ENCODE measurements at regions not wholly inside any gene's neighbourhood (a gene's known extent, or its start where the extent isn't known, plus 50 kb on each side); places are given as distances from the start of the nearest gene placed in this dataset.

- TF ChIP-seq, protein P1, sequence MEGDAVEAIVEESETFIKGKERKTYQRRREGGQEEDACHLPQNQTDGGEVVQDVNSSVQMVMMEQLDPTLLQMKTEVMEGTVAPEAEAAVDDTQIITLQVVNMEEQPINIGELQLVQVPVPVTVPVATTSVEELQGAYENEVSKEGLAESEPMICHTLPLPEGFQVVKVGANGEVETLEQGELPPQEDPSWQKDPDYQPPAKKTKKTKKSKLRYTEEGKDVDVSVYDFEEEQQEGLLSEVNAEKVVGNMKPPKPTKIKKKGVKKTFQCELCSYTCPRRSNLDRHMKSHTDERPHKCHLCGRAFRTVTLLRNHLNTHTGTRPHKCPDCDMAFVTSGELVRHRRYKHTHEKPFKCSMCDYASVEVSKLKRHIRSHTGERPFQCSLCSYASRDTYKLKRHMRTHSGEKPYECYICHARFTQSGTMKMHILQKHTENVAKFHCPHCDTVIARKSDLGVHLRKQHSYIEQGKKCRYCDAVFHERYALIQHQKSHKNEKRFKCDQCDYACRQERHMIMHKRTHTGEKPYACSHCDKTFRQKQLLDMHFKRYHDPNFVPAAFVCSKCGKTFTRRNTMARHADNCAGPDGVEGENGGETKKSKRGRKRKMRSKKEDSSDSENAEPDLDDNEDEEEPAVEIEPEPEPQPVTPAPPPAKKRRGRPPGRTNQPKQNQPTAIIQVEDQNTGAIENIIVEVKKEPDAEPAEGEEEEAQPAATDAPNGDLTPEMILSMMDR (IDR thresholded peaks at IDR 0.05), result no peak
- no peak for TF ChIP-seq POLR2A (IDR thresholded peaks at IDR 0.05)
- DNase-seq, result no peak
- intact Hi-C loops (cut with DNase I), result no loop called here
Measured at GRCh38 chr15:77732514-77733335, 100.0 kb upstream of the LINGO1 start.

DNA sequence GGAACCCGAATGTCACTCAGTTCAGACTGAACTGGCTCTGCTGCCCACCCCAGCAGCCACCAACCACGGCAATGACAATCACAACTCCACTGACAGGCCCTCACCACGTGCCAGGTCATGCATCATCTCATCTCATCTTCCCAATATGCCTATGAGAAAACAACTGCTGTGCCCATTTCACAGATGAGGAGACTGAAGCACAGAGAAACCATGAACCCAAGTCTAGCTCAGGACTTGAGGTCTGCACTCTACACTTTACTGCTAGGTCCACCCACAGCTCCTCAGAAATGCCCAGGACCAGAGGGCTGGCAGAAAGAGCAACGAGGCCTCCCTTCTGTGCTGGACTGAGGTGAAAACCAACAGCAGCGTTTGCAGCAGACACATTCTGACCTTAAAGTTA is 99.2 kb upstream of the LINGO1 start:
- no peaks in the 10 kb centered on the region for H3K4me1 ChIP-seq
- no peak overlapping the region for H3K4me3 ChIP-seq
- no peak for TF ChIP-seq POLR2A (IDR thresholded peaks at IDR 0.05)
- TF ChIP-seq, protein P1 (IDR thresholded peaks at IDR 0.05), result no peak
- peaks cover 0 to 64% (median 0%) of the 10 kb centered on the region in 4 donors for H3K27me3 ChIP-seq
- 49 to 56% methylated on average over 3 to 4 of the region's 5 CpGs for WGBS, 2 donors
- H3K27ac ChIP-seq, result no peak overlapping the region
- no peaks in the 10 kb centered on the region for H3K9me3 ChIP-seq
- no peaks in the 10 kb centered on the region for H3K36me3 ChIP-seq
- intact Hi-C loops (cut with DNase I), result no loop called here
- DNase-seq, result no peak

More at GRCh38 chr15:77732514-77733335, 100.0 kb upstream of the LINGO1 start:
- WGBS, 2 donors, result 51 to 67% methylated on average over 7 to 8 of the region's 22 CpGs
- H3K27me3 ChIP-seq, result peaks cover 0 to 70% (median 0%) of the 10 kb centered on the region in 4 donors
- no peak overlapping the region for H3K4me3 ChIP-seq
- no peaks in the 10 kb centered on the region for H3K36me3 ChIP-seq
- no peaks in the 10 kb centered on the region for H3K9me3 ChIP-seq
- H3K4me1 ChIP-seq, result no peaks in the 10 kb centered on the region
- no peak overlapping the region for H3K27ac ChIP-seq

DNA sequence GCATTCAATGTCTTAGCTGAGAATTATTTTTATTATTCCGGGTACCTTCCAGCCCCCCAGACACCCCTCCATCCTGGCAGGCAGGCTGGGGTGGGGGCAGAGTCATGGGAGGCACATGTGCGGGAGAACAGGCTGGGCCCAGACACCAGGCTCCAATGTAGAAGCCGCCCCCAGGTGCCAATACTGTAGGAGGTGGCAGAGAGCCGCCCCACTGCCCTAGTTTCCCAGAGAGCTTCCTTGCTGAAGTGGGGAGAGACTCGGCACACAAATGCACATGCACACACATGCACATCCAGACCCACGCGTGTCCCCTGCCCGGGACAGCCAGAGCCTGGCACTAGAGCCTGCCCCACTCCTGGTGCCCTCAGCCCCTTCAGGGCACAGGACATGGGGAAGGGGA is 98.4 kb upstream of the LINGO1 start:
- TF ChIP-seq, protein P1 (IDR thresholded peaks at IDR 0.05), result no peak
- TF ChIP-seq POLR2A (IDR thresholded peaks at IDR 0.05), result no peak
- no peak for DNase-seq
- intact Hi-C loops (cut with DNase I), result no loop called here
- Histone ChIP-seq H3K36me3 (no peaks in the 10 kb centered on the region), H3K27ac (no peak overlapping the region), H3K4me3 (no peak overlapping the region), H3K4me1 (no peaks in the 10 kb centered on the region), H3K27me3 (peaks cover 0 to 57% (median 0%) of the 10 kb centered on the region in 4 donors), H3K9me3 (no peaks in the 10 kb centered on the region)
- 85% methylated on average over 4 of the region's 8 CpGs; no CpG with 5 or more reads in 1 of the 2 donors for WGBS, 2 donors

- H3K27ac ChIP-seq, result no peak overlapping the region
- H3K36me3 ChIP-seq, result no peaks in the 10 kb centered on the region
- intact Hi-C loops (cut with DNase I), result no loop called here
- H3K9me3 ChIP-seq, result no peaks in the 10 kb centered on the region
- WGBS, 2 donors, result 49 to 69% methylated on average over 5 to 6 of the region's 7 CpGs
- no peak for TF ChIP-seq POLR2A (IDR thresholded peaks at IDR 0.05)
- TF ChIP-seq, protein P1 (IDR thresholded peaks at IDR 0.05), result no peak
- H3K4me3 ChIP-seq, result no peak overlapping the region
- H3K27me3 ChIP-seq, result peaks cover 0 to 56% (median 0%) of the 10 kb centered on the region in 4 donors
- no peaks in the 10 kb centered on the region for H3K4me1 ChIP-seq
- no peak for DNase-seq
Measured at GRCh38 chr15:77727635-77728304, 95.1 kb upstream of the LINGO1 start.

GRCh38 chr15:77724715-77725114 is 92.0 kb upstream of the LINGO1 start:
- peaks cover 0 to 54% (median 0%) of the 10 kb centered on the region in 4 donors for H3K27me3 ChIP-seq
- DNase-seq, result no peak
- H3K4me3 ChIP-seq, result no peak overlapping the region
- no peaks in the 10 kb centered on the region for H3K9me3 ChIP-seq
- intact Hi-C loops (cut with DNase I), result no loop called here
- no peak overlapping the region for H3K27ac ChIP-seq
- no peak for TF ChIP-seq POLR2A (IDR thresholded peaks at IDR 0.05)
- TF ChIP-seq, protein P1 (IDR thresholded peaks at IDR 0.05), result no peak
- no peaks in the 10 kb centered on the region for H3K4me1 ChIP-seq
- no peaks in the 10 kb centered on the region for H3K36me3 ChIP-seq
- 20 to 66% methylated on average over 1 to 3 of the region's 6 CpGs for WGBS, 2 donors

Data from esophagus squamous epithelium (tissue), 5 donors.